Activated effector memory CD4-positive, alpha-beta T cell treated with anti-CD3 and anti-CD28 coated beads, Interleukin-2, amount 50 U/mL, for 16 hours (primary cell): ENCODE measurements at regions not wholly inside any gene's neighbourhood (a gene's known extent, or its start where the extent isn't known, plus 50 kb on each side); places are given as distances from the start of the nearest gene placed in this dataset.

Source experiments
- DNase-seq: peaks from one replicate; pipeline ENCODE4 v3.0.0-alpha.2; 2020

GRCh38 chr9:107932601-107933000, 443.0 kb upstream of the KLF4 start:
- no peak for DNase-seq

DNA sequence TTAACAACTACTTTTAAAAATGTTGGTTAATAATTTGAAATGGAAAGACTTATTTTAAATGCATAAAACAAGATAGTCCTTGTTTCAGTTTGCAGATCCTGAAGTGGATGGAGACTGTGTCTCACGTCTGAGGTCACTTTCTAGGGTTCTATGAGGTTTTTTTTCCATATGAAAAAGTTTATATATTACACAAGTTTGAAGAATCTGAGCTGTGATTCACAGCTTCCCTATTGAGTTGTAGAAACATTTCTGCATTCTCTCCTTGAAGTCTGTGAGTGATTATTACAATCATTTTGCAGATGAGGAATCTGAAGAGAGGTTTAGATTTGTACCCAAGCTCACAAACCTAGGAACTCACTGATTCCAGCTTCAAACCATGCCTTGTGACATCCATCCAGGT, 442.5 kb upstream of the KLF4 start:
- no peak for DNase-seq

- no peak for DNase-seq
Measured at GRCh38 chr9:107931071-107931715, 441.6 kb upstream of the KLF4 start.

DNA sequence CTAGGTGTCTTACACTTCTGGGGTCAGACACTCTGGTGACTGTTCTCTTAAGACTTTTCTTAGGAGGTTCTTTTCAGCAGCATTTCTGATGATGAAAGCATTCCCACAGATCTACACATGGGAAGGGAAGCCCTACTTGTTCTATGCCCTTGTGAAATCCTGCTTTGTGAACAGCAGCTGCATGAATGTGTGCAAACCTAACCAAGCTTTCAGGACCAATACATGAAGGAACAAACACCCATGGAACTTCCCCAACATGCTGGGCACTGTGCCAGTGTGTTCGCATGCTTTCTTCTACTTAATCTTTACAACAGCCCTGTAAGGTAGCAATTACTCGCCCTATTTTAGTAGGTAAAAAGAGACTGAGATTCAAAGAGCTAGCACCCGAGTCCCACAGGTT, 439.9 kb upstream of the KLF4 start:
- no peak for DNase-seq

DNA sequence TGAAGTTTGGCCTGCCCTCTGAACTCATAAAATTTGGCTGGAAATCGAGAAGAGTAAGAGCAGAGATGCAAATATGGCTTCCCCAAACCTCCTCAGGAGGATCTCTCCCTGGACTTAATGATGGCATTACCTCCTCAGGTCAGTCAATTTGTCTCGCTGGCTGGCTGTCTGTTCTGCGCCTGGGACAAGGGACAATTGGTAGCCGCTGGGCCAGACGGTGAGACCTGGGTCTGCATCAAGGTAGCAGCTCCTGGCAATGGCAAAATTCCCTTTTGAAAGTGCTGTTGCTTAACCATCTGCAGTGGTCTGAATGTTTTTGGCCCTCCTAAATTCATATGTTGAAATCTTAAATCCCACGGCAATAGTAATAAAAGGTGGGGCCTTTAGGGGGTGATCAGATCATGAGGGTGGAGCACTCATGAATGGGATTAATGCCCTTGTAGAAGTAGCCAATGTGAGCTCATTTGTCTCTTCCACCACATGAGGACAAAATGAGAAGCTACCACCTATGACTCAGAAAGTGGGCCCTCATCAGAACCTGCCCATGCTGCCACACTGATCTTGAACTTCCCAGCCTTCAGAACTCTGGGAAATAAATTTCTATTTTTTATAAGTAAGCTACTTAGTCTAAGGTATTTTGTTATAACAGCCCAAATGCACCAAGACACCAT, 439.3 kb upstream of the KLF4 start:
- DNase-seq, result no peak

- no peak for DNase-seq
Measured at GRCh38 chr9:107927276-107927675, 437.7 kb upstream of the KLF4 start.

DNA sequence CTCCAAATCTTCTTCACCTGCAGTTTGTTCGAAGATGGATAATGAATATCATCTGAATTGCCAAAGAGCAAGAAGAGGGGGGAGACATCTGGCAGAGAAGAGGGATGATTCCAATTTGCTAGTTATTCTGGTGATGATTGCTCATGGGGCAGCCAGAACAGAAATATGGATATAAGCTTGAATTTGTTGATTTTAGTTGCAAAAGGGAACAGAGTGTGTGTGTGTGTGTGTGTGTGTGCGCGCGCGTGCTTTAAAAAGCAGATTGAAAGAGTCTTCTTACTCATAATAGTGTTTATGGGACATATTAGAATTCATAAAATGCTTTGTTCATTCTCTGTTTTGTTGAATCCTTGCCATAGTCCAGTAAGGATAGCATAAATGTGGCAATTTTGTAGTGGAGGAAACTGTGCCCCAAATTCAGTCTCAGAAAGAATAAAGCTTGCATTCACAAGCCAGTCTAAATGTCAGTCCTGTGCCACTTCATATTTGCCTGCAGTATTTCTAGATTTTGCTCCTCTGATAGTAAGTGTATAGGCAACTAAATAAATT, 436.3 kb upstream of the KLF4 start:
- no peak for DNase-seq

- no peak for DNase-seq
Measured at GRCh38 chr9:107922260-107922659, 432.7 kb upstream of the KLF4 start.

GRCh38 chr9:107919263-107919662, 429.7 kb upstream of the KLF4 start:
- DNase-seq, result no peak

GRCh38 chr9:107918749-107919148, 429.2 kb upstream of the KLF4 start:
- DNase-seq, result no peak

- no peak for DNase-seq
Measured at GRCh38 chr9:107914151-107914550, 424.6 kb upstream of the KLF4 start.

- no peak for DNase-seq
Measured at GRCh38 chr9:107907715-107908114, 418.1 kb upstream of the KLF4 start.

DNA sequence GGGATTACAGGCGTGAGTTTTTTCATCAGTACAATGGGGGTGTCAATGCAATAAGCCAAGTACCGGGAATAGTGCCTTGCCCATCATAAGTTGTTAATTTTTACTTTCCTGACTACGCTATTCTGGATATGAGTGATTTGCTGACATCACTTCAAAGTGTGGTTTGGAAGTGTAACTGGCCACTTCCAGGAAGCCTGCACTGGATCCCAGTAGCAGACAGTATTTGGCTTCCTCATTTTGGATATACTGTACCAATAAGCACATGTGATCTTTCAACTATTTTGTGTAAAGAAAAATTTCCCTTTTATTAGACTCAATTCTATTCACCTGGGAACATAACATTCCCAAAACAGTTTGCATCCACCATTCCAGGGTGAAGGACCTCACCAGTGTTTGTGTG, 417.7 kb upstream of the KLF4 start:
- DNase-seq, result no peak

DNA sequence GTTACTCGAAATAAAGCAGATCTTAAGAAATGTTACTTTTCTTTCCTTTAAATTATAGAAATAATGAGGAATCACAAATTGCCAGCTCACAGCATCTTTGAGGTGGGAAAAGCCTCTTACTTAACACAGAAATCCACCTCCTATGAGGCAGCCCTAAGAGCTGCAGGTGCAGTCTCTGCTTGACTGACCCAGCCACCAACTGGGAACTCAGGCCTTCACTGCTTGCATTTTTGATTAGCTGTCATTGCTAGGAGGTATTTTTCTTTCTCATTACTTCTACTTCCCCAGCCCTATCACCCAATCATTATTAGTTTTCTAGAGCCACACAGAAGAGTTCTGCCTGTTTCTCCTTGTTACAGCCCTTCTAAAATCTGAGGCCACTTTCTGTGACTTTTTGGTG, 416.5 kb upstream of the KLF4 start:
- no peak for DNase-seq

GRCh38 chr9:107905308-107906020, 415.9 kb upstream of the KLF4 start:
- no peak for DNase-seq

DNA sequence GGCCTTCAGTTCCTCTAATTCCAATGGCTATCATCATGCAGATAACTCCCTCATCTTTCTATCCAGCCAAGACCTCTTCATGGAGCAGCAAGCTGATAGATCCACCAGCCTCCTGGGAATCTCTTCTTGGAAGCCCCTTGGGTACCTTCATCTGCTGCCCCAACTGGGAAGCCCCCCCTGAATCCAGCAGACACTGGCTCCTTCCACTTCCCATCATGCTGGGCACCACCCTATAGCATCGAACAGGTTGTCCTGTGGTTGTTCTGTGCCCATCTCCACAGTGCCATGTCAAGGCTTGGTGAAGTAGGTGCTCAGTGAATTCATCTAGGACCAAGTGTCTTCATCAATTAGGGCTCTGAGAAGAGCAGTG, 410.4 kb upstream of the KLF4 start:
- DNase-seq, result no peak

- DNase-seq, result no peak
Measured at GRCh38 chr9:107898761-107899160, 409.2 kb upstream of the KLF4 start.

GRCh38 chr9:107896544-107896943, 407.0 kb upstream of the KLF4 start:
- no peak for DNase-seq

- no peak for DNase-seq
Measured at GRCh38 chr9:107895501-107896001, 406.0 kb upstream of the KLF4 start.

DNA sequence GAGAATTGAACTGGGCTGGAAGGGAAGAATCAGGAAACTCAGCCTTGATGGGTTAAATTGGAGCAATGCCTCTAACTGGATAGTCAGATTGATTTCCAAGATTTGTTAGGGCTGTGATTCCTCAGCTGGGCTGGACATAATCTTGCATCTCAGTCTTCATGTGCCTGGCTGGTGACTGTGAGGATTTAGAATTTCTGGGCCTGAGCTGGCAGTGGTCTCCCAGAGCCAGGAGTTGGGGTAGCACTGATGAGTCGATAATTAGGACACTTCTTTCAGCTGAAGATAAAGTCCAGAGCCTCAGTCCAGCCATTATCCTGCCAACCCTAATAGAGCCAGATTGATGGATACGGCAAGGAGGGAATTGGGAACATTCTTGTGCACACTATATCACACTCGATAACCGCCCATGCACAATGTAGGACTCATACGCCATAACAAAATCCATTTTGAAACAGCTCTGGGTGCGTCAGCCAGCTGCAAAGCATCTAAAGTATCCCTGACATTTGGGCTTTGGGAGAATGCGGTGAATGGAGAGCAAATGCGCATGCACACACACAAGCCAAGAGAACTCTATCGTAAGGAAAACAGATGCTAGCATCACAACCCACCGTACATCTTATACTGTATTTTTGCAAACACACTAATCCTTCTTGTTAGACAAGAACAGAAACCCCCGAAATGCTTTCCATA, 405.1 kb upstream of the KLF4 start:
- DNase-seq, result no peak

GRCh38 chr9:107890921-107891465, 401.4 kb upstream of the KLF4 start:
- DNase-seq, result no peak

DNA sequence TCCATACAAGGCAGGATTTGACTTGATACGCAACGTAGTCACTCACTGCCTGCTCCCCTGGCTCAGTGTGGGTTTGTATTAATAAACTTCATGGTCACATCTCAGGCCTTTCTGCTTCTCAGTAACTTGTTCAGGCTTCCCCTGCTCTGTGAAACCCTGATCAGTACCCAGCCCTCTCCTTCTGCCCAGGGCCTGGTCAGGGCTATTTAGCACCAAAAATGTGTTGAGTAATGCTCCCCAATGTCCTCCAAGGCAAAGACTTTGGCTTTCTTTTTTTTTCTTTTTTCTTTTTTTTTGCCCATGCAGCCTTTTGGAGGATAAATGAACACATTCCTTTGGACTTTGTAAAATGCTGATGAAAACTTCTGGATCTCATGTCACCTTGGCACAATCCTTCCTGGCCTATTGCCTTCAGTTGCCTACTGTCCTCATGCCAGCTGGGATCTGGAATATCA, 399.2 kb upstream of the KLF4 start:
- DNase-seq, result no peak

DNA sequence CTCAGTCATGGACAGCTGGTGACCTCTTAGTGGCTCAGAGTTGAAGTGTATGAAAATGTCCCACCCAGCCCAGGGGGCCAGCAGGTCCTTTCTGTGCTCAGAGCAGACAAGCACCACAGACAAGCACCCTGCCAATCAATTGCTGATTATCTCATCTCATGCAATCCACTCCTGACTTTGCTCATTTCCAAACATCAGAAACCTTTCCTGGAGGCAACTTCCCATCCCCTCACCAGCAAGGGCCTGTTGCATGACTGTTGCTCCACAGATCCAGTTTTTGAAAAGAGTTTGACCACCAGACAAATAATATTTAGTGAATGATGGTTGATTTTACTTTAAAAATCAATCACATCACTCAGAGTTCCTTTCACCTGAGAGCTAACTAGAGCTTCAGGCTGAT, 397.3 kb upstream of the KLF4 start:
- DNase-seq, result no peak
